ENCODE measurements at regions not wholly inside any gene's neighbourhood (a gene's known extent, or its start where the extent isn't known, plus 50 kb on each side); places are given as distances from the start of the nearest gene placed in this dataset. TPM values are rescaled to one million over a fixed set of nuclear protein-coding genes. Genes with fewer than 3 reads are reported as not detected.

DNA sequence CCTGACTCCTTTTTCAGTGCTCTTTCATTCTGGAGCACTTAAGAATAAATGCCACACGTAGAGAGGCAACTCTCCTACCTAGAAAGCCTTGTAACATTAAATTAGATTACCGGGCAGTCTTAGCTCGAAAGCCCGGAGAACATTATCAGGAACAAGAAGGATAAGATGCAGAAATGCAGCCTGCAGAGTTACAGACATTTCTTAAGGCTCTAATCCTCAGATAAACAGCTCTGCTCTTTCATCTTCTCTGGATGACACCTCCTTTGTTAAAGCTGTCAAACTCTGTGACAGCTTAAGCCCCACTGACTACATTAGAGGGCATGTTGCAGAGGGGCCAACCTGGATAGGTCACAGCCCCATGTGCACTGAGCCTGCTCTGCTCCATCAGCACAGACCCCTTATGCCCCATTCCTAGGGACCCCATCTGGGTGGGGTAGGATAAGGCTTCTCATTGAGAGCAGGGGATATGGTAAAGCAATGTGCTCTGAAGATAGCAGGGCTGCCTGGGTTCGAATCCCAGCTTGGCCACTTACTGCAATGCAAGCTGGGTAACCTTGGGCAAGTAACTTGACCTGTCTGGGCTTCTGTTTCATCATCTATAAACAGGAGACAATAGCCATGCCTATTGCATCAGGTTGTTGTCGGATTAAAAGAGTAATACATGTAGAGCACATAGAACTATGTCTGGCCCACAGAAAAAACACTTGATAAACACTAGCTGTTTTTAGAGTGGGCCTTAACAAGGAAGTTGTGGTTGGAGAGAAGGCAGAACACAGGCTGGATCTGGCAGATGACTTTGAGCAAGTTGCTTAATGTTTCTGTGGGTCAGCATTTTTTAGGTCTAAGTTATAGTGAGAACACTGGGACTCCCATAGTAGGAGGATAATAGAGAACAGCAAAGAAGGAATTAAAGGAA lies 111.4 kb downstream of the THNSL2 start:
- DNase-seq: no peak

DNA sequence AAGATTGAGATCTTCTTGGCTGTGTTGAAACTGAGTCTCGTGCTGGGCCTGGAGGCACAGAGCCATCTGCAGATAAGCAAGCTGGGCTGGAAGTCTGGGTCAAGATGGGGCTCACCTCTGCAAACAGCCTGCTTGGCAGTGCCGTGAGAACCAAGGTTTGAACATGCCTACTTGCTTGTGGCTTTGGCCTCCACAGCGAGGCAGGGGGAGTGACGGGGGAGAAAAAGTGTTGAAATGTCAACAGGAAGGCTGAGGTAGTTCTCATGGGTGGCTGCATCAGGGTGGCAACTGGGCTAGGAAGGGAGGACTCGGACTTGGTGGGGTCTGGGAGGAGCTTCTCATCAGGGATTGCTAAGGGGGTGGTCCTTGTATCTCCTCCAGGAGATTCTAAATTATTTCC lies 99.7 kb downstream of the THNSL2 start:
- no peak for DNase-seq

DNA sequence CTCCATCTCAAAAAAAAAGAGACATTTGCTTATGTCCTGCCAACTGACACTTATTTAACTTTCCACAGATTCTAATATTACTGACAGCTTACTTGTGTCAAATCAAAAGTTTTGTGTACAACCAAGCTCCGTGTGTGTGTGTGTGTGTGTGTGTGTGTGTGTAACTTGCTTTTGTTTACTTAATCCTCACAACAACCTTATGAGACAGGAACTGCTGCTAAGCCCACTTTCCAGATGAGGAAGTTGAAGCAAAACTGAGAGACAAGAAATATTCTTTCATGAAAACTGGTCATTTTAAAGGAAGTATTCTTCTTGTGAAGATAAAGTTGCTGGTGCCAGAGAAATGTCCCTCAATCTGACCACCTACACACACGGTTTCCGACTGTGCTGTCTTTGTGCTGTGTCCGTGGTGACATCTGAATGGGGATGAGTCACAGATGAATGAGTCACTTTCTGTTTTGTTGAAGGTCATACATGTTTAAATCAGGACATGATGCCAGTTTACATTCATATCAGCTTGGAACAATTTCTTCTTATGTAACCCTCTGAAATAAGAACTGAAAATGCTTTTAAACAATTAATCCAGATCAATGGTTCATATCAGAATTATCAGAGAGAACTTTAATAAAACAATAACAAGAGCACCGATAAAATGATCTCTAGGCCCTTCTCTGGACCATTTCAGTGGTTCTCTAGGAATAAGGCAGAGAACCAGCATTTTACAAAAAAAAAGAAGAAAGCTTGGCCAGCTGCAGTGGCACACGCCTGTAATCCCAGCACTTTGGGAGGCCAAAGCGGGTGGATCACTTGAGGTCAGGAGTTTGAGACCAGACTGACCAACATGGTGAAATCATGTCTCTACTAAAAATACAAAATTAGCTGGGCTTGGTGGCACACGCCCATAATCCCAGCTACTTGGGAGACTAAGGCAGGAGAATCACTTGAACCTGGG lies 95.5 kb downstream of the THNSL2 start:
- peak; percentile 16 for DNase-seq

DNA sequence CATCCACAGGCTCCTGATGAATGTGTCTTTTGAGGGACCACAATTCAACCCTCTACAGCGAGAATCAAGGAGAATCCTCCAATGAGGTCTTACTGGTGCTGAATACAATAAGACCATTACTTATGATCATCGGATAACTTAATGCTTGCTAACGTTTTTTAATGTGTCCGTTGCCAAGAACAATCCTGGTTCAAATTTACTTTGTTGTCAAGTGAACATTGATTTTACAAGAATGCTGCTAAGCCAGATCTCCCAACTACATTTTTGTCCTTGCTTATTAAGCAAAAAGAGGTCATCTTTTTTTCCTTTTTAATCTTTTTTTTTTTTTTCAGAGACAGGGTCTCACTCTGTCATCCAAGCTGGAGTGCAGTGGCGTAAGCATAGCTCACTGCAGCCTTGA lies 93.7 kb downstream of the THNSL2 start:
- no peak for DNase-seq

DNA sequence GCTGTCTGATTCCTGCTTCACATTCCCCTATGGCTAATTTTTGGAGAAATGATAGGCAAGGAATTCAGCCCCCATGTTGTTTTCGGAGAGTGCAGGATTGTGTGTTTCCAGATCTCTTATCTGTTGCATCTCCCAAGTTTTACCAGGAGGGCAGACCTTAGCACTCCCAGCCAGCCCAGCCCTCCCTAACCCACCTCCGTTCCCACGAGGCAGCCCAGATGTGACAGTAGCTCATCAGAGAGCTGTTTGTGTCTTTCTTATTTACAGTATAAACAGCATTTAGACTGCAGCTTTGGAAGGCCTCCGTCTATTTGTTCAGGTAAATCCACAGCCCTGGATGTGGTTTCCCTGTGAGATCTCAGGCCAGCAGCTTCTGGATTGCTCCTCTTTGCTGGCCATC lies 91.6 kb downstream of the THNSL2 start:
- DNase-seq: no peak

DNA sequence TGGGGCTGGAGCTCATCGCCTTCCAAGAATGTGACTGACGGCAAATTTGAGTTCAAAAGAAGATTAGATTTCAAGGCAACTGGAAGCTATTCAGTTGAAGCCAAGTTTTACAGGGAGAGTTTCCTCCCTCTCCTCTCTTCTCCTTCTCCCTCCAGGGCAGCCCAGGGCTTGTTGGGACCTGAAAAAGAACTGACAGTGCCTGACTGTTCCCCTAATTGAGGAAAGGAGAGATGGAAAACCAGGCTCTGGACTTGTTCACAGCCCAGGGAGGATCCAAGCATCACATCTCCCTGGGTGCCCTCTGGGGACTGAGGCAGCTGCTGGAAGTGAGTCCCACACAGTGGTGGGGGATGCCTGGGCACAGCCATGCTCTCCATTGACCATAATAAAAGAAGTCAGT lies 88.1 kb downstream of the THNSL2 start:
- no peak for DNase-seq

DNA sequence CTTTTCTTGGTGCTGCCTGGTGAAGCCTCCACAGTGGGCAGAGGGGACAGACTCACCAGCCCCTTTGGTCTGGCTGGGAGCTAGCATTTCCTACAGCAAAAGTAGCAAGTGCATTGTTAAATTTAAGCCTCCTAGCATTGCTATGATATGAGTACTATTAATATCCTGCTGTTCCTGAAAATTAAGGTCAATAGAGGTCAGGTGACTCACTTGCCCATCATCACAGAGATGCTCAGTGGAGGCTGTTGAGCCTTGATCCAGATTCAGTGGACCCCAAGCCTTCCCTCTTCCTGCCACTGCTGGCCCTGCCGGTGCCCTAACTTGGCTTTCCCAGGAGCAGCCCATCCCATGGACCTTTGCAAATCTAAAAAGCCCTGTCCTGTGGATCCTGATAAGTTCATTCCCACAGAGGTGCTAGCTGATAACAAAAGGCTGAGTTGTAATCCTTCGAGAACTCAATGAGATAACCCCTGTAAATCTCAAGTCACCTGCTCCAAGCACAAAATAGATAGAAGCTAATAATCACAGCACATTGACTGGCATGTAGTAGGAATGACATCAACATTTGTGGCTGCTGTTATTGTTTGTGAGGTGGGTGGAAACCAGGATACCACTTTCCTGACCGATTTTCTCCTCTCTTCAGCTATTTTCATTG lies 84.4 kb downstream of the THNSL2 start:
- DNase-seq: no peak

DNA sequence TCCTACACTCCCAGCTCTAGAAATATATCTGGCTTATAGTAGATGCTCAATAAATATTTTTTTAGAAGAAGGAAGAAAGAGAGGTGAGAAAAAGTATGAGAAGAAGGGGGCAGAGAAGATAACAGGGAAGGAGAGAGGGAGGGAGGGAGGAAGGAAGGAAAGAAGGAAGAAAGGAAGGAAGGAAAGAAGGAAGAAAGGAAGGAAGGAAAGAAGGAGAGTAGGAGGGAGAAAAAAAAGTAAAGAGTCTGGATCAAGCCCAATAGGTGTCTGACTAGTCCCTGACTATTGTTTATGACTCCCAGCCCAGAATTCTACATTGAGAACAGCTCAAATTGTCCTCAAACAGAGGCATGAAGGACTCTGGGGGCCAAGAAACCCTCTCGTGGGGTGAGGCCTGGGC lies 83.9 kb downstream of the THNSL2 start:
- DNase-seq: no peak

DNA sequence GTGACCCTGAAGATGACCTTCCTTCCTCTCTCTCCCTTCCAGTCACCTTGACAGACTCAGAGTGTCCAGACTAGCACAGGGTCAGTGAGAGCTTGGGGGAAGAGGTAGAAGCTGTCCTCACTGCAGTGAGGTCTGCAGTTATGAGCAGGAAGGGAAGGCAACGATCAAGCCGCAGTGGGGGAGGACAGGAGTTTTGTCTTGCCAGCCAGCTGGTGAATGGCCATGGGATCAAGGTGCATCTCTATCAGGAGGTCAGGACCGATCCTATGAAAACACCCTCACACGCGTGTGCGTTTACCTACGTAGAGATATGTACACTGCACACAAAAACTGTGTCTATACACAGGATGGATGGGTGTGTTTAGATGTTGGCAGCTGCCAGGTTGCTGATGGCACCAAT lies 83.2 kb downstream of the THNSL2 start:
- no peak for DNase-seq

DNA sequence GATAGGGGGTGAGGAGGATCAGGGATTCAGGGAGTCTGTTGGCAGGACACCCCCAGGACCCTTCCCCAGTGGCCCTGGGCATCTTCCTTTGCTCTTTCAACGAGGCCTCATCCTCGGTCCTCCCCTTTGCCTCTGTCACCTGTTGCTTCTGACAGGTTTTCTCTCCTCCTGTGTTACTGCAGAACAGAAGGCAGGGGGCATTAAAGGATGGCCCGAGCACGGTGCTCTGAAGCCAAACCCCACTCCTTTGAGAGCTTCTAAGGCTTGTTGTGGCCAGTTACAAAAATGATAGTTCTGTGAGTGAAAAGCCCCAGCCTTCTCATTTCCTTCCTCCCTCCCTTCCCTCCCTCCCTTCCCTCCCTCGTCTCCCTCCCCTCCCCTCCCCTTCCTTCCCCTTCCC lies 82.5 kb downstream of the THNSL2 start:
- no peak for DNase-seq

DNA sequence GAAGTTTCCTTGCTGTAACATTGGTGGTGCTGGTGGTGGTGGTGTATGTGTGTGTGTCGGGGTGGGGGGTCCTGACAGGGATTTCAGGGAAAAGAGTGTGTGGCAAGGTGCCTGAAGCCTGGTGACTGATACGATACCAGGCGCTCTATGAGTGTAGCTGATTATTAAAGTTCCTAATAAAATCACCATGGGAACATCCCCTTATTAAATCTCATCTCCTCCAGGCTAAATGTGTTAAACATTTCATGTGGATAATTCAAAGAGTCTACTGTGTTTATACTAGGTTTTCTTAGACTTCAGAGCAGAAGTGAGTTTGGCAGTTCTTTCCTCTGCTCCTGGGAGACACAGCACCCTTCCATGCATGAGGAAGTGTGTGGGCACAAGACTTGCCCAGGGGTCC lies 82.0 kb downstream of the THNSL2 start:
- no peak for DNase-seq

DNA sequence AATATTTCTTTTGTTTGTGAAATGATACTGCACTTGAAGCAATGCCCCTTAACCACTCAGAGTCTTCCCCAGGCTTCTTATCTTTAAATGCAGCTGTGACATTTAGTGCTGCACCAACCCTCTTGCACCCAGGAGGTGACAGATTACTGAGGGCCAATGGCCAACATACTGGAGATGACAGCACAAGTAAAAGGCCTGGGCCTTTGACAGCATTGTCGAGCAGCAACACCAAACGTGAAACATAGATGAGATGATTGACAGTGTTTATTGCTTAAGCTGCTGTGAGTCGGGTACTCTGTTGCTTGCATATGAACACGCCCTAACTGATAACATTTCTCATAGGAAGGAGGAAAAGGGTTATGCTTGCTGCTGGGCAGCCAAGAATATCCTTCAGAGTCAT lies 80.3 kb downstream of the THNSL2 start:
- DNase-seq: no peak

DNA sequence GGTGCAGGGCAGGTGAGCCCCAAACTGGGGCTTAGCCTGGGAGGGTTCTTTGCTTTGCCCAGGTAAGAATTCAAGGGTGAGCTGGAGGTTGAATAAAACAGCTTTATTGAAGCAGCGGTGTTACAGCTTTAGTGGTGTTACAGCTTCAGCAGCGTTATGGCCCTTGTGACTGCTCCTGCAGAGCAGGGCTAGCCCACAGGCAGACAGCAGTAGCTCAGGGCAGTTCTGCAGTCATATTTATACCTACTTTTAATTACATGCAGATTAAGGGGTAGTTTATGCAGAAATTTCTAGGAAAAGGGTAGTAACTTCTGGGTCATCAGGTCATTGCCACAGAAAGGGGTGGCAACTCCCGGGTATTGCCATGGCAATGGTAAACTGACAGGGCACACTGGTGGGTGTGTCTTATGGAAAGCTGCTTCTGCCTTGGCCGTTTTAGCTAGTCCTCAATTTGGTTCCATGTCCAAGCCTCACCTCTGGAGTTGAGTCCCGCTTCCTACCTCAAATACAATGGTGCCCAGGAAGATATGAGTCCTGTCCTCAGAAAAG lies 78.2 kb downstream of the THNSL2 start:
- DNase-seq: no peak

DNA sequence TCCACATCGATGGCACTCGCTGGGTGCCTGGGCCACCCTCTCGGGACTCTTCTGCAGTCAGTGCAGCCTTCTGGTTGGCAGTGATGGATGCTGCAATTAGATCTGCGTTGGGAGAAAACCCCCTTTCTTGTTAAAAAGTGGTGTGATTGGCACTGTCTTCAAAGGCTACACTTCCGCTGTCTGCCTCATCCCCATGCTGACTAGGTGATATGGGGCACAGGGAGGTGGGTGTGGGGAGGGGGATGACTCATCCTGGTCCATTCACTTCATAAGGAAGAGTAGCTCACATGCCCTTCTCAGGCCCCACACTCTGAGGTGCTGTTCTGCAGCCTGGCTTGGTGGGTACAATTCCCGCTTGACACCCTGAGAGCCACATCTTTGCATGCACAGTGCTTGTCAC lies 77.4 kb downstream of the THNSL2 start:
- DNase-seq: no peak

DNA sequence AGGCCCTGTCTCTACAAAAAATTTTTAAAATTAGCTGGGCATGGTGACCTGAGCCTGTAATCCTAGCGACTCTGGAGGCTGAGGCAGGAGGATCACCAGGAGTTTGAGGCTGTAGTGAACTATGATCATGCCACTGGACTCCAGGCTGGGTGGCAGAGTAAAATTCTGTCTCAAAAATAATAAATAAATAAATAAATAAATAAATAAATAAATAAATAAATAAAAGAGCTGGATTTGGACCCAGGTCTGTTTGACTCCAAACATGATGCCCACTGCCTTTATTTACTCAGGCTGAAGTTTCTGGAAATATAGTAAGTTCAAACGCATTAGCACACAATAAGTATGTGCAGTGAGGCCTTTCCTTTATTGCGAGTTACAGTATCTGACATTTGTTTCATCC lies 75.0 kb downstream of the THNSL2 start:
- DNase-seq: no peak

DNA sequence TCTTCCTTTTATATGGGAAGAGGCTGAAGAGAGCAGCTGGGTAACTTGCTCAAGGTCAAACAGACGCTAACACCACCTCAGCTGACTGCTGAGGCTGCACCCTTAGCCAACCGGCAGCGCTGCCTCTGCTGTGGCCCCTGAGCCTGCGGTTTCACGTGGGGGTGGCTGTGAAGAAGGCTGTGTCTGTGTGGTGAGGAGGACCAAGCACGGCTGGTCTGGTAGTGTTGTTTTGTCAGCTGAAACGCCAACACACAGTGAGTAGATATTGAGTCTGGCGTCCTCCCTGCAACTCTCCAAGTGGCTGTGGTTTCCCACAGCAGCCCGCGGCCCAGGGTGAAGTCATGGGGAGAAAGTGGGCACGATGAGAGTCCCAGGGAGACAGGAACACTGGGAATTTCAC lies 69.6 kb downstream of the THNSL2 start:
- no peak for DNase-seq

DNA sequence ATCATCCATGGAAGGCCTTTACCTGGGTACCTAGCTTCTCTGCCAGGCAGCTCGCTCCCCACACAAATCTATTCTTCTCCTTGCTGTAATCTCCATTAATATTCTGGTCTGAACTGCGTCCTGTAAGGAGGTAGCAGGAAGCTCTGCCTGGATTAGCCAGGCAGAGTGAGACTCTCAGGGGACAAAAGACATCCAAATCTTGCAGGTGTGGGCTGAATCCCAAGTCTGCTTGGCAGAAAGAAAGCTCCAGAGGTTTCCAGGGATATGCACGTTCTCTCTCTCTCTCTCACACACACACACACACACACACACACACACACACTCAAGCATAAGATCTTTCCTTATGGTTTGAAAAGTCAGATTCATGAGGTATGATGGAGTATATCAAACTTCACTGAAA lies 66.5 kb downstream of the THNSL2 start:
- DNase-seq: no peak

Small RNA genes lying in the stretch of these regions (small RNA-seq; reads per million reads assigned to genes)
- gene RF00026 (not detected), gene RNU6-1168P (not detected)

Measured in occipital lobe (tissue), 2 donors.